22Rv1 (cell line): ENCODE measurements at regions not wholly inside any gene's neighbourhood (a gene's known extent, or its start where the extent isn't known, plus 50 kb on each side); places are given as distances from the start of the nearest gene placed in this dataset.
"Not testable (repeated sequence)": the region's sequence is repeated elsewhere in the genome, so short reads cannot be mapped to it uniquely, and the experiment has no call there.

Experiments
- H3K27ac ChIP-seq: fragments of 450-650 bp; 2 replicates; pipeline ENCODE4 v1.5.1; 2017
- ZFX ChIP-seq: fragments of 450-650 bp; IDR thresholded peaks from 2 replicates; pipeline ENCODE4 v1.6.1; 2017; ENCODE audit warnings: antibody characterized with exemption, borderline replicate concordance
- TF ChIP-seq, protein P1 (sequence below): fragments of 450-650 bp; IDR thresholded peaks from 2 replicates; pipeline ENCODE4 v1.5.1; 2017; ENCODE audit warnings: mild to moderate bottlenecking

DNA sequence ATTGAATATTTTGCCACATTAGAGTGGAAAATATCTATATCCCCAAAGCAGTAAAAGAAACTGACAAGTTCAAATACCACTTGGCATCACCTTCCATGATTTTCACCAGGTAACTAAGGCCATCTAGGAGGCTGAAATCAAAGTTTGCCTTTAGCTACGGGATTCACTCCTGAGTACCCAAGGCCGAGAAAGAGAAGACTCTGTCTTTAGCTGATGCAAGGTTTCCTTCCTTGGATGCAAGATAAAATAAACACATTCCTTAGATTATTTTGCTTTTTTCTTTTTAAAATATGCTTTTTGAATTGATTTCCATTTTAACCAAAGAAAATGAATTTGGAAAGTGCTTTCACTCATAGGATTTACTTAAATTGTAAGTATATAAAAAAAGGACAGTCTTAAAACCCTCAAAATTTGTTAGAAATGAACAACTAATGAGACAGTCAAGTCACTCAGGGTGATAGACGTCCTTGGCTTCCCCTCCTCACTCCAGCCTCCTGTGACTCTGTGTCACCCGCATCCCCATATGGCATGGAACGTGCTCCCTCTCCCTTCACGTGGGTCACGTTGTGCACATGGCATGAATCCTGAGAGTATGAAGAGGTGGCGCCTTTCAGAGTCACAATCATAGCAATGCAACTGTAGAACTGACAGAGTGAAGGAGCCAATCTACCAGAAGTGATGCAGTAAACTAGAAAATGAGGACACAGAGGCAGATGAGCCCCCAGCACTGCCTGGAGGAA lies 148.4 kb downstream of the RTP4 start:
- H3K27ac ChIP-seq, result no peak overlapping the region

DNA sequence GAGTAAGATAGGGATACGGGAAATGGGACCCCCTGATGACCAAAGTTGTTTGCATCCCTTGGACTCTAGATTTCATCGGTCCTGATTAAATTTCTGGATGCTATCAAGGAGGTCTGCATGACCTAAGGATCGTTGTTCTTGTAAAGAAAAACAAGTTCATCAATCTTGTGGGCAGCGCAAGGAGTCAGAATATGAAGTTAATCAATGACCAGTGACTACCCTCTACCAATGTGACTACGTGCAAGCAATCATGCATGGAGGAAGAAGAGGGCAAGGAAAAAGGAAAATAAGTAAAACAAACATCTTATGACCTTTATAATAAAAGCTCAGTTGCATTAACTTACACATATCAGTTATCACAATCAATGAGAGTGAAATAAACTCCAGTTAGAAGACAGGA lies 139.7 kb downstream of the RTP4 start:
- H3K27ac ChIP-seq, result no peak overlapping the region
- TF ChIP-seq, protein P1, sequence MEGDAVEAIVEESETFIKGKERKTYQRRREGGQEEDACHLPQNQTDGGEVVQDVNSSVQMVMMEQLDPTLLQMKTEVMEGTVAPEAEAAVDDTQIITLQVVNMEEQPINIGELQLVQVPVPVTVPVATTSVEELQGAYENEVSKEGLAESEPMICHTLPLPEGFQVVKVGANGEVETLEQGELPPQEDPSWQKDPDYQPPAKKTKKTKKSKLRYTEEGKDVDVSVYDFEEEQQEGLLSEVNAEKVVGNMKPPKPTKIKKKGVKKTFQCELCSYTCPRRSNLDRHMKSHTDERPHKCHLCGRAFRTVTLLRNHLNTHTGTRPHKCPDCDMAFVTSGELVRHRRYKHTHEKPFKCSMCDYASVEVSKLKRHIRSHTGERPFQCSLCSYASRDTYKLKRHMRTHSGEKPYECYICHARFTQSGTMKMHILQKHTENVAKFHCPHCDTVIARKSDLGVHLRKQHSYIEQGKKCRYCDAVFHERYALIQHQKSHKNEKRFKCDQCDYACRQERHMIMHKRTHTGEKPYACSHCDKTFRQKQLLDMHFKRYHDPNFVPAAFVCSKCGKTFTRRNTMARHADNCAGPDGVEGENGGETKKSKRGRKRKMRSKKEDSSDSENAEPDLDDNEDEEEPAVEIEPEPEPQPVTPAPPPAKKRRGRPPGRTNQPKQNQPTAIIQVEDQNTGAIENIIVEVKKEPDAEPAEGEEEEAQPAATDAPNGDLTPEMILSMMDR, result no peak
- no peak for TF ChIP-seq ZFX

More for the DNA sequence above, 148.4 kb downstream of the RTP4 start:
- TF ChIP-seq ZFX, result no peak
- TF ChIP-seq, protein P1, result no peak

DNA sequence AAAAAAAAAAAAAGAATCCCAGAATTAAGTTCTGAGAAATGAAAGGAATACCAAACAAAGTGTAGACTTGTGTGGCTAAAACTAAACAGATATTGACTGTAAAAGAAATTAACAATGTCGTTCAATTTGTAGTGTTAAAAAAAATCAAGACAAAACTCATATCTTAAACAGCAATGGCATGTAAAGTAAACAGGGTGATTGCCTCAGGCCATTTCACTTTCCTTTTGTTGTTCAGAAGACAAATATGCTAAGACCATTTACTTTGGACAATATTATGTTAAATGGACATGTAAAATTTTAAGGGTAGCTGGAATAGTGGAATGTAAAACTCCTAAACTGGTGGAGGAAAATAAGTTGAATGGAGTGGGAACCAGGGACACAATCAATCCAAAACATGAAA lies 139.1 kb downstream of the RTP4 start:
- no peak for TF ChIP-seq ZFX
- TF ChIP-seq, protein P1, result no peak
- H3K27ac ChIP-seq, result no peak overlapping the region

DNA sequence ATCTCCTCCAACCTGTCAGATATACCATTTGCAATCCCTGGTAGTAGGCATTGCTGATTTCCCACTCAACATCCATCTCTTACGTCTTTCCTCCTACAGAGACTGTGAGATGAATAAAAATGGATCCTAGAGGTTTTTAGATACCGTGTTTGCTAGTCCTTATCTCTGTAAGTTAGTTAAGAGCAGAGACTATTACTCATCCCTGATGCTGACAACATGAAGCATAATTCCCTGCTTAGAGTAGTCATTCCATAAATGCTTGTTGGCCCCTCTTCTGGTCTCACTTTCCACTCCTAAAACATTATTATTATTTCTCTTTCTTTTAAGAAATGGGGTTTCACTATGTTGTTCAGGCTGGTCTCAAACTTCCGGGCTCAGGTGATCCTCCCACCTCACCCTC lies 136.2 kb downstream of the RTP4 start:
- TF ChIP-seq, protein P1, result no peak
- no peak for TF ChIP-seq ZFX
- H3K27ac ChIP-seq, result no peak overlapping the region

DNA sequence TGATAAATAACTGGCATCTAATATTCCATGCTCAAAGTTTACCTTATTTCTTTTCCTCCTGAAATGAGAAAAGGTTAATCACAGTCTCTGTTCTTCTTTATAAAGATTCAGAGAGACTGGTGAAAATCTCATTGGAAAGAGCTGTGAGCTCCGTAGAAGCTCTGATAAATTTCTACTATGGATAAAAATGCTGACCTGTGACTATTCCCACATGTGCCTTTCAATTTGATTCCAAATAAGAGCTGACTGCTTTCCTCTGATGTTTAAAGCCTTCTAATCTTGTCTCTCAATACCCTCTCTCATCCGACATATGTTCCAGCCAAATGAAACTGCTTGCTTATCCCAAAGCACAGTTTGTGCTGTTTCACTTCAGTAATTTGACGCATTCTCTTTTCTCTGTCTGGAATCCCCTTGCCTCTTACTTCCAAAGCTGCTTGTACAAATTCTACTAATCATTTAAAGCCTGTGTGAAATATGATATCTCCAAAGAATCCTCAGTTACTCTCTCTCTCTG lies 130.1 kb downstream of the RTP4 start:
- H3K27ac ChIP-seq, result no peak overlapping the region
- TF ChIP-seq, protein P1, result no peak
- TF ChIP-seq ZFX, result no peak

DNA sequence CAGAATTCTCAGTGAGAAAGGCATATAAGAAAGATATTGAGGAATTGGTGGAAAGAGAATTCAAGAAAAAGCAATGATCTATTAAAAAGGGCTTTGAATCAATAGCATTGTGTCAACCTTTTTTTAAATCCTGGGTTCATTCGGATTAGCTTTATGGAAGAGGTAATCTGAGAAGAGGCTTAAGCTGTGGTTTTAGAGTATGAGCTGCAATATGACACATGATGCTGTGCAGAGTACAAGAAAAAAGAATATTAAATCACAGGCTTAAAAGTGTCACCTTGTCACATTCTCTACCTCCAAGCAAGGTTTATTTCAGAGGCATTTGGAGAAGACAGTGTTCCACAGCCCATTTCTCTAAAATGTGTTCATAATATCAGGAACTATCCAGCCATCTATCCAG lies 128.9 kb downstream of the RTP4 start:
- no peak overlapping the region for H3K27ac ChIP-seq
- TF ChIP-seq, protein P1, result no peak
- TF ChIP-seq ZFX, result no peak

DNA sequence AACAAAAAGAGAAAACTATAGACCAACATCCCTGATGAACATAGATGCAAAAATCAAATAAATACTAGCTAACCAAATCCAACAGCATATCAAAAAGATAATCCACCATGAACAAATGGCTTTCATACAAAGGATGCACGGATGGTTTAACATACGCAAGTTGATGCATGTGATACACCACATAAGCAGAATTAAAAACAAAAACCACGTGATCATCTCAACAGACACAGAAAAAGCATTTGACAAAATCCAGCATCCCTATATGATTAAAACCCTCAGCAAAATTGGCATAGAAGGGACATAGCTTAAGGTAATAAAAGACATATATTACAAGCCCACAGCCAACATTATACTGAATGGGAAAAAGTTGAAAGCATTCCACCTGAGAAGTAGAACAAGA lies 125.9 kb downstream of the RTP4 start:
- H3K27ac ChIP-seq, result not testable (repeated sequence)
